ENCODE measurements at regions not wholly inside any gene's neighbourhood (a gene's known extent, or its start where the extent isn't known, plus 50 kb on each side); places are given as distances from the start of the nearest gene placed in this dataset.

DNA sequence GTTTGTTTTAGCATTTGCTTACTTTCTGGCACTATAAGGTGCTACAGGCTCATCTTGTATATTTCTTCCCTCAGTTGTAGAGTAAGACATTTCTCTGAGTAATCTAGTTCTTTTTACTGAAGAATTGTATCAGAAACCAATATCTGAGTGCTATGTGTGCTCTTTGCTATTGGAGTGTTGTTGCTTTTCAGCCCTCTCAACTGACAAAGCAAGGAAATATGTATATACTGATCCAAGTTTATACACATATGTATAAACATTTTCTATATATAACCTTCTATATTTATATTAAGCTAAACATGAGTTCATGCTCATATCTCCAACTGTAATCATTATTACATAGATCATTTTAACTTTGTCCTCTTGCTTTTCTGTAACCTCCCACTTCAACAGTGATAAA is 405.7 kb downstream of the RFPL4B start:
- Histone ChIP-seq H3K27me3 (ENCODE audit: insufficient read depth) (no peaks in the 10 kb centered on the region), H3F3A (replicated peaks; ENCODE audit: insufficient read depth) (no peaks in the 10 kb centered on the region), H3K9me2 (no peaks in the 10 kb centered on the region), H4K20me1 (ENCODE audit: insufficient read depth) (no peaks in the 10 kb centered on the region), H3K36me3 (replicated peaks in 1 of 2; ENCODE audit: control insufficient read depth in 1 of 2, insufficient read depth in 2 of 2, low read length in 1 of 2) (no peaks in the 10 kb centered on the region), H3K4me3 (ENCODE audit: low read depth in 2 of 2, low read length in 1 of 2) (no peak overlapping the region), H3K9me3 (no peaks in the 10 kb centered on the region), H3K4me2 (no peak overlapping the region), H3K27ac (ENCODE audit: low read depth in 2 of 2, low read length in 1 of 2) (no peak overlapping the region), H2AFZ (ENCODE audit: low read depth) (no peak overlapping the region), H3K79me2 (ENCODE audit: insufficient read depth) (no peaks in the 10 kb centered on the region), H3K4me1 (ENCODE audit: control insufficient read depth in 1 of 2, insufficient read depth in 2 of 2, low read depth in 1 of 2, low read length in 1 of 2) (no peaks in the 10 kb centered on the region), H3K9ac (no peak overlapping the region)
- no peak for TF ChIP-seq EZH2phosphoT487 (IDR thresholded peaks at IDR 0.05; ENCODE audit: borderline replicate concordance, low read depth)
- no peak for TF ChIP-seq TEAD4 (IDR thresholded peaks at IDR 0.05; ENCODE audit: borderline replicate concordance, insufficient read depth)
- TF ChIP-seq FOXM1 (IDR thresholded peaks at IDR 0.05; ENCODE audit: low read depth), result no peak
- TF ChIP-seq, protein P1, sequence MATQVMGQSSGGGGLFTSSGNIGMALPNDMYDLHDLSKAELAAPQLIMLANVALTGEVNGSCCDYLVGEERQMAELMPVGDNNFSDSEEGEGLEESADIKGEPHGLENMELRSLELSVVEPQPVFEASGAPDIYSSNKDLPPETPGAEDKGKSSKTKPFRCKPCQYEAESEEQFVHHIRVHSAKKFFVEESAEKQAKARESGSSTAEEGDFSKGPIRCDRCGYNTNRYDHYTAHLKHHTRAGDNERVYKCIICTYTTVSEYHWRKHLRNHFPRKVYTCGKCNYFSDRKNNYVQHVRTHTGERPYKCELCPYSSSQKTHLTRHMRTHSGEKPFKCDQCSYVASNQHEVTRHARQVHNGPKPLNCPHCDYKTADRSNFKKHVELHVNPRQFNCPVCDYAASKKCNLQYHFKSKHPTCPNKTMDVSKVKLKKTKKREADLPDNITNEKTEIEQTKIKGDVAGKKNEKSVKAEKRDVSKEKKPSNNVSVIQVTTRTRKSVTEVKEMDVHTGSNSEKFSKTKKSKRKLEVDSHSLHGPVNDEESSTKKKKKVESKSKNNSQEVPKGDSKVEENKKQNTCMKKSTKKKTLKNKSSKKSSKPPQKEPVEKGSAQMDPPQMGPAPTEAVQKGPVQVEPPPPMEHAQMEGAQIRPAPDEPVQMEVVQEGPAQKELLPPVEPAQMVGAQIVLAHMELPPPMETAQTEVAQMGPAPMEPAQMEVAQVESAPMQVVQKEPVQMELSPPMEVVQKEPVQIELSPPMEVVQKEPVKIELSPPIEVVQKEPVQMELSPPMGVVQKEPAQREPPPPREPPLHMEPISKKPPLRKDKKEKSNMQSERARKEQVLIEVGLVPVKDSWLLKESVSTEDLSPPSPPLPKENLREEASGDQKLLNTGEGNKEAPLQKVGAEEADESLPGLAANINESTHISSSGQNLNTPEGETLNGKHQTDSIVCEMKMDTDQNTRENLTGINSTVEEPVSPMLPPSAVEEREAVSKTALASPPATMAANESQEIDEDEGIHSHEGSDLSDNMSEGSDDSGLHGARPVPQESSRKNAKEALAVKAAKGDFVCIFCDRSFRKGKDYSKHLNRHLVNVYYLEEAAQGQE (IDR thresholded peaks at IDR 0.05; ENCODE audit: low read depth, low read length), result no peak
- TF ChIP-seq, protein P2, sequence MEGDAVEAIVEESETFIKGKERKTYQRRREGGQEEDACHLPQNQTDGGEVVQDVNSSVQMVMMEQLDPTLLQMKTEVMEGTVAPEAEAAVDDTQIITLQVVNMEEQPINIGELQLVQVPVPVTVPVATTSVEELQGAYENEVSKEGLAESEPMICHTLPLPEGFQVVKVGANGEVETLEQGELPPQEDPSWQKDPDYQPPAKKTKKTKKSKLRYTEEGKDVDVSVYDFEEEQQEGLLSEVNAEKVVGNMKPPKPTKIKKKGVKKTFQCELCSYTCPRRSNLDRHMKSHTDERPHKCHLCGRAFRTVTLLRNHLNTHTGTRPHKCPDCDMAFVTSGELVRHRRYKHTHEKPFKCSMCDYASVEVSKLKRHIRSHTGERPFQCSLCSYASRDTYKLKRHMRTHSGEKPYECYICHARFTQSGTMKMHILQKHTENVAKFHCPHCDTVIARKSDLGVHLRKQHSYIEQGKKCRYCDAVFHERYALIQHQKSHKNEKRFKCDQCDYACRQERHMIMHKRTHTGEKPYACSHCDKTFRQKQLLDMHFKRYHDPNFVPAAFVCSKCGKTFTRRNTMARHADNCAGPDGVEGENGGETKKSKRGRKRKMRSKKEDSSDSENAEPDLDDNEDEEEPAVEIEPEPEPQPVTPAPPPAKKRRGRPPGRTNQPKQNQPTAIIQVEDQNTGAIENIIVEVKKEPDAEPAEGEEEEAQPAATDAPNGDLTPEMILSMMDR (IDR thresholded peaks at IDR 0.05), result no peak
- TF ChIP-seq GABPA (IDR thresholded peaks at IDR 0.05; ENCODE audit: low read depth), result no peak
- TF ChIP-seq RAD21 (IDR thresholded peaks at IDR 0.05; ENCODE audit: low read length), result no peak
- TF ChIP-seq SMC3 (IDR thresholded peaks at IDR 0.05; ENCODE audit: low read depth, low read length), result no peak
- no peak for TF ChIP-seq RXRA (IDR thresholded peaks at IDR 0.05; ENCODE audit: borderline replicate concordance, low read depth)
- TF ChIP-seq, protein P3, sequence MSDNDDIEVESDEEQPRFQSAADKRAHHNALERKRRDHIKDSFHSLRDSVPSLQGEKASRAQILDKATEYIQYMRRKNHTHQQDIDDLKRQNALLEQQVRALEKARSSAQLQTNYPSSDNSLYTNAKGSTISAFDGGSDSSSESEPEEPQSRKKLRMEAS (IDR thresholded peaks at IDR 0.05; ENCODE audit: low read depth), result no peak
- TF ChIP-seq GATA2 (CRISPR knock-in tag; IDR thresholded peaks at IDR 0.05), result no peak
- TF ChIP-seq FOSL2 (IDR thresholded peaks at IDR 0.05; ENCODE audit: borderline replicate concordance, low read depth), result no peak
- DNase-seq, result no peak
- POLR2A ChIA-PET, result no interaction called here
- CTCF ChIA-PET, result no interaction called here

DNA sequence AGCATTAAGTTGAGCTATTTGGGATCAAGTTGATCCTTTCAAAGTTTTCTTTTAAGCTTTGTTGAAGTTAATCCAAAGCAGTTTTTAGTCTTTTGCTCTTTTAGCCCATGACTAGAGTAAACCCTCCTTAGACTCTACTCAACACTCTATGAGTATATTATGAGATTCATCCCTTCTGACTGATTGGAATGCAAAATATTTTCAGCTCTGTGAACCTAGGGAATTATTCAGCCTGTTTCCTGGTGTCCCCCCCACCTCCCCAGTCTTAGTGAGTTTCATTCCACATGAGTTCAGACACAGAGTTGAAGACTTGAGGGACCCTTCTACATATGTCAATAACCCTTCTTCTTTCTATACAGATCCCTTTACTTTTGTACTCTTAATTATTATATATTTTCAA is 413.7 kb downstream of the RFPL4B start:
- no peak overlapping the region for H3K9ac ChIP-seq
- DNase-seq, result no peak
- ChIA-PET POLR2A (no interaction called here), CTCF (no interaction called here)
- no peaks in the 10 kb centered on the region for H3K36me3 ChIP-seq (replicated peaks in 1 of 2; ENCODE audit: control insufficient read depth in 1 of 2, insufficient read depth in 2 of 2, low read length in 1 of 2)
- H3K4me1 ChIP-seq (ENCODE audit: control insufficient read depth in 1 of 2, insufficient read depth in 2 of 2, low read depth in 1 of 2, low read length in 1 of 2), result no peaks in the 10 kb centered on the region; a peak in 1 of 4 replicates
- no peaks in the 10 kb centered on the region for H3F3A ChIP-seq (replicated peaks; ENCODE audit: insufficient read depth)
- H2AFZ ChIP-seq (ENCODE audit: low read depth), result no peak overlapping the region
- H4K20me1 ChIP-seq (ENCODE audit: insufficient read depth), result no peaks in the 10 kb centered on the region
- no peak overlapping the region for H3K4me3 ChIP-seq (ENCODE audit: low read depth in 2 of 2, low read length in 1 of 2)
- H3K4me2 ChIP-seq, result no peak overlapping the region
- no peaks in the 10 kb centered on the region for H3K79me2 ChIP-seq (ENCODE audit: insufficient read depth)
- H3K27me3 ChIP-seq (ENCODE audit: insufficient read depth), result no peaks in the 10 kb centered on the region
- no peaks in the 10 kb centered on the region for H3K9me2 ChIP-seq
- H3K9me3 ChIP-seq, result peaks cover 5% of the 10 kb centered on the region; the same call in 1 of the 2 replicates
- no peak overlapping the region for H3K27ac ChIP-seq (ENCODE audit: low read depth in 2 of 2, low read length in 1 of 2)
- no peak for TF ChIP-seq RAD21 (IDR thresholded peaks at IDR 0.05; ENCODE audit: low read length)
- TF ChIP-seq ELF1 (IDR thresholded peaks at IDR 0.05), result no peak
- TF ChIP-seq, protein P1 (IDR thresholded peaks at IDR 0.05; ENCODE audit: low read depth, low read length), result no peak
- TF ChIP-seq MXI1 (IDR thresholded peaks at IDR 0.05; ENCODE audit: low read depth, low read length), result no peak
- no peak for TF ChIP-seq NRF1 (IDR thresholded peaks at IDR 0.05; ENCODE audit: low read depth, low read length)
- TF ChIP-seq, protein P4, sequence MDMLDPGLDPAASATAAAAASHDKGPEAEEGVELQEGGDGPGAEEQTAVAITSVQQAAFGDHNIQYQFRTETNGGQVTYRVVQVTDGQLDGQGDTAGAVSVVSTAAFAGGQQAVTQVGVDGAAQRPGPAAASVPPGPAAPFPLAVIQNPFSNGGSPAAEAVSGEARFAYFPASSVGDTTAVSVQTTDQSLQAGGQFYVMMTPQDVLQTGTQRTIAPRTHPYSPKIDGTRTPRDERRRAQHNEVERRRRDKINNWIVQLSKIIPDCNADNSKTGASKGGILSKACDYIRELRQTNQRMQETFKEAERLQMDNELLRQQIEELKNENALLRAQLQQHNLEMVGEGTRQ (IDR thresholded peaks at IDR 0.05; ENCODE audit: borderline replicate concordance, low read depth, low read length), result no peak
- TF ChIP-seq, protein P5, sequence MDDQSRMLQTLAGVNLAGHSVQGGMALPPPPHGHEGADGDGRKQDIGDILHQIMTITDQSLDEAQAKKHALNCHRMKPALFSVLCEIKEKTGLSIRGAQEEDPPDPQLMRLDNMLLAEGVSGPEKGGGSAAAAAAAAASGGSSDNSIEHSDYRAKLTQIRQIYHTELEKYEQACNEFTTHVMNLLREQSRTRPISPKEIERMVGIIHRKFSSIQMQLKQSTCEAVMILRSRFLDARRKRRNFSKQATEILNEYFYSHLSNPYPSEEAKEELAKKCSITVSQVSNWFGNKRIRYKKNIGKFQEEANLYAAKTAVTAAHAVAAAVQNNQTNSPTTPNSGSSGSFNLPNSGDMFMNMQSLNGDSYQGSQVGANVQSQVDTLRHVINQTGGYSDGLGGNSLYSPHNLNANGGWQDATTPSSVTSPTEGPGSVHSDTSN (IDR thresholded peaks at IDR 0.05), result no peak

Measured in SK-N-SH (cell line).